ENCODE measurements at regions not wholly inside any gene's neighbourhood (a gene's known extent, or its start where the extent isn't known, plus 50 kb on each side); places are given as distances from the start of the nearest gene placed in this dataset.

DNA sequence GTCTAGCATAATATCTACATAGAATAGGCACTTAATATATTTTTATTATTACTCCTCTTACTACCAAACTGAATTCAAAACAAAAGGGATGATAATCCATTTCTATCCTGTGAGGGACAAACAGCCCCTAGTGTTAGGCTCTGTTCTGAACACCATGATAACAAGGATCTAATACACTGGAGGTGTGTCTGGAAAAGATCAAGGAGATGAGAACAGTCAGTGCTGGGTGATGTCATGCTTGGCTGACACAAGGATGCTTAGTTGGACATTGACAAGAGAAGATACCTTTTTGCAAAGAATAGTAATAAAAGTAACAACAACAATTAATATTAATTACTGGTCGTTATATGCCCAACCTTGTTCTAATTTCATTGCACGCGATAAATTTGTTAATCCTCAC lies 458.7 kb downstream of the EBF1 start:
- TF ChIP-seq POLR2A (IDR thresholded peaks at IDR 0.05), result no peak
- TF ChIP-seq, protein P1, sequence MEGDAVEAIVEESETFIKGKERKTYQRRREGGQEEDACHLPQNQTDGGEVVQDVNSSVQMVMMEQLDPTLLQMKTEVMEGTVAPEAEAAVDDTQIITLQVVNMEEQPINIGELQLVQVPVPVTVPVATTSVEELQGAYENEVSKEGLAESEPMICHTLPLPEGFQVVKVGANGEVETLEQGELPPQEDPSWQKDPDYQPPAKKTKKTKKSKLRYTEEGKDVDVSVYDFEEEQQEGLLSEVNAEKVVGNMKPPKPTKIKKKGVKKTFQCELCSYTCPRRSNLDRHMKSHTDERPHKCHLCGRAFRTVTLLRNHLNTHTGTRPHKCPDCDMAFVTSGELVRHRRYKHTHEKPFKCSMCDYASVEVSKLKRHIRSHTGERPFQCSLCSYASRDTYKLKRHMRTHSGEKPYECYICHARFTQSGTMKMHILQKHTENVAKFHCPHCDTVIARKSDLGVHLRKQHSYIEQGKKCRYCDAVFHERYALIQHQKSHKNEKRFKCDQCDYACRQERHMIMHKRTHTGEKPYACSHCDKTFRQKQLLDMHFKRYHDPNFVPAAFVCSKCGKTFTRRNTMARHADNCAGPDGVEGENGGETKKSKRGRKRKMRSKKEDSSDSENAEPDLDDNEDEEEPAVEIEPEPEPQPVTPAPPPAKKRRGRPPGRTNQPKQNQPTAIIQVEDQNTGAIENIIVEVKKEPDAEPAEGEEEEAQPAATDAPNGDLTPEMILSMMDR (IDR thresholded peaks at IDR 0.05), result no peak

Measured in thyroid gland (tissue), 4 donors.